Adipose tissue (tissue), 3 donors: ENCODE measurements at regions not wholly inside any gene's neighbourhood (a gene's known extent, or its start where the extent isn't known, plus 50 kb on each side); places are given as distances from the start of the nearest gene placed in this dataset.

Experiments used
- H3K27ac ChIP-seq: one replicate; pipeline ENCODE4 v1.5.1; 2013; ENCODE audit warnings: low read depth, low read length
- WGBS, 3 donors: extraction: QIAGEN DNeasy Blood & Tissue Kit; methylation state at CpG; one replicate each; pipeline ENCODE4 v1.1.7; 2013; 5-methylcytosine and 5-hydroxymethylcytosine counted together
- donor health status: healthy with polysubstance abuse.
- donor health status: Bipolar disorder and iron deficiency.
- donor health status: healthy.

DNA sequence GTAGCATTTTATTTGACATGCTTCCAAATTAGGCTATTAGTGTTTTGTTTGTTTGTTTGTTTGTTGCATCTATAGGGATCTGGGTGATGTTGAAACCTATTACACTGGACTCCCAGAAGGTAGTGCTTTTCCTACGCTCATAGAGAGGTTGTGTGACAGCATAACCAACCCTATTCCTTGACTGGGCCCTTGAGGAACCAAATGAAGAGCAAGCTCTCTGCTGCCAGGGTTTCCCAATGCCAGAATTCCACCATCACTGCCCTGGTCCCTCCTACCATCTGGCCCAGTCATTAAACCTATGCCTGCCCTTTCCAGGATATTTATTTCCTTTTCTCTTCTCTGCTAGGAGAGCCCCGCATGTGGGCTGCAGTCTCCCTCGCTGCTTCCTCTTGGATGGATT lies 210.6 kb downstream of the IRS2 start:
- WGBS, 3 donors, result 79 to 89% (median 86%) methylated on average over 3 of the region's 3 CpGs

DNA sequence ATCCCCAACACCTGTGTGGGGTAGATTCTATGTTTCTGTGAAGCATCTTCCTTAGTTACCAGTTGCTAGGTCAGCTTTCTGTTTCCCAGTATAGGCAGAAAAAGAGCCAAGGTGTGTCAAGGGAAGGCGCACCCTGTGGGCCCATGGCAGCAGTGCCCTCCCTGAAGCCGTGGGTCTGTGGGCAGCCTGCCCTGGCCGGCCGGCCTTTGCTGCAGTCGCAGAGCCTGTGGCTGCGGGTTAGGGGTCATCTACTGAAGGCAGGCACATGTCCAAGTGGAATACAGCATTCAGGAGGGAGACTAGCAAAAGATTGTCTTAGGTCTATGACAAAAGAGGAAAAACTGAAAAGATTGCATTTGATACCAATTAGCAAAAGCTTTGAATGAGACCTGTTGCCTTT lies 214.0 kb downstream of the IRS2 start:
- no peak overlapping the region for H3K27ac ChIP-seq
- 74 to 88% (median 83%) methylated on average over 6 of the region's 6 CpGs for WGBS, 3 donors

More for the DNA sequence above, 210.6 kb downstream of the IRS2 start:
- no peak overlapping the region for H3K27ac ChIP-seq

DNA sequence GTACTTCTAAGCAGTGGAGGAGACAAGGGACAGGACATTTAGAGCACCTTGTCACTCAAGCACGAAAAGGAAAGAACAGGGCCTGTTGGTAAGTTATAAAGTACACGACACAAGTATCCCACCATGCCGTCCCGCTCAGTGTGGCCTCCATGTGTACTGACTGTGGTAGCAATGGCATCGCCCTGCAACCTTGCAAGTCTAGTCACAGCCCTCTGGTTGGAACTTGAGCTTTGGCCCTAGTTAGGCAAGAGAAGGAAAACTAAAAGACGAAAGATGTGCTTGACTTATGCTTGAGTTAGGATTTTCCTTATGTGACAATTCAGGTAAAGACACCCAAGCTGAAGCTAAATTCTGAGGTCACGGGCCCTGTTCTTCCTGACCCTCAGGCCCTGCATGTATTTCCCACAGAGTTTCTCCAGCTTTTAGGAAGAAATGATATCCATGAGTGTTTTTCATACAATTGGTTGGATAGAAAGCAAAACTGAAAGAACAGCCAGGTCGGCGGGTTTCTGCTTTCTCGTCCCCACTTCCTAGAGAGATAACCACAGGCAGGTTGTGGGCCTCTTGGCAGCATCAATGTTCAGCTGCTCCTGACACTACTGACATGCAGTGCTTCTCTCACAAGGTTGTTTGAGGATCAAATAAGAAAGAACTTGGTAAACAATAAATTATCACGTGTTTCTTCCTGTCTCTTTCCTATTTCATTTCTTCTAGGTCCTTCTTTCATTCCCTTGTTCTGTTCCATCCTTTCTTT lies 216.2 kb downstream of the IRS2 start:
- WGBS, 3 donors, result 73 to 78% (median 77%) methylated on average over 11 of the region's 11 CpGs
- H3K27ac ChIP-seq, result no peak overlapping the region

DNA sequence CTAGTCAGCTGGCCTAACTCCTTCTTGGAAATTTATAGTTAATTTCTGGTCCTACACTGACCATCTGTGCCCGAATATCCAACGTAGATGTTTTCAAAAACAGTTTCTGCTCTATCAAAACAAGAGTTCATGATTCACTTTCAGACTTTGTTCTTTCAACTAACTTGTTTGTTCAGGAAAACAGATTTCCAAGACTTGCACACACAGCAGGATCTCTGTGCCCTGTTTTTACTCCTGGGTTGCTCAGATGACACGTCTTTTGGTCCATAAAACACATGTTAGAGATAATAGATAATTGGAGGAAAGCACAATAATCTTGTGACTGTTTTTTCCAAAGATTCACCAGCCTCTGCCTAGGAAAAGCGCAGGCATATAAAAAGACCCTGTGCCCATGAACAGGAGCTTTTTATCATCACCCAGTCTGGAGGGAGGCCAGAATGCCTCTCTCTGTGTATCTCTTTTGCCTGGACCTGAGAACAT lies 218.0 kb downstream of the IRS2 start:
- WGBS, 3 donors, result 66 to 69% (median 67%) methylated on average over 4 of the region's 4 CpGs
- H3K27ac ChIP-seq, result no peak overlapping the region

DNA sequence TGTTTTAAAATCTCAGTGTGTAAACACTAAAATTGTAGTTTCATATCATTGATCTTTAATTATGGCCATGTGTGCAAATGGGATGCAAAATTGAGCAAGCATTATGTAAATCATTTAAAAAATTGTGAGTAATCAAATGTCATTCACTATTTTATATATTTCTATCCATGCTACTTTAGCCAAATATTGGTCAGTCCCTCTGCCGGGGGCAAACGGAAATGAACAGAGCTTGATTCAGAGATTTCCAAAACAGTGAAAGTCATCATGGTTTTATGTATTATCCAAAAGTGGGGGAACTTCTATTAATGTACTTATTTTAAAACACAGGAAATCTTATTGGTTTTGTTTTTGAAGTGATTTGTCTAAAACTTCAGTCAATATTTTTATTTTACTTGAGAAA lies 219.1 kb downstream of the IRS2 start:
- 84 to 88% (median 86%) methylated on average over 2 of the region's 2 CpGs for WGBS, 3 donors
- no peak overlapping the region for H3K27ac ChIP-seq

DNA sequence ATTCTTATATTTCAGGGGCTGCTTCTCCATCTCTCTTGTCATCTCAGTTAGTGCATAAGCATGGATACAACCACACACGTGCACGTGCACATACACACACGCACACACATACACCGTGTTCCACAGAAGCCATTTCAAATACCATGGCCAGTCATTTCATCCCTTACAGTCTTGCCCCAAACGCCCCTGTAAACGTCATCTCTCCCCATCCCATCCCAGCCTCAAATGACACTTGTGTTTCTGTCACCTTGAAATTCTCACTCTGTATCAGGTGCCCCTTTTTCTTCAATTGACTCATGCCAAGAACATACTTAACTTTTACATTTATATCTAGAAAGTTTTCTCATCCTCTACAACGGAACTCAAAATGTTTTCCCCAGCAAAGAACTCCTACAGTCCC lies 220.5 kb downstream of the IRS2 start:
- 83 to 94% (median 94%) methylated on average over 7 of the region's 7 CpGs for WGBS, 3 donors
- no peak overlapping the region for H3K27ac ChIP-seq

DNA sequence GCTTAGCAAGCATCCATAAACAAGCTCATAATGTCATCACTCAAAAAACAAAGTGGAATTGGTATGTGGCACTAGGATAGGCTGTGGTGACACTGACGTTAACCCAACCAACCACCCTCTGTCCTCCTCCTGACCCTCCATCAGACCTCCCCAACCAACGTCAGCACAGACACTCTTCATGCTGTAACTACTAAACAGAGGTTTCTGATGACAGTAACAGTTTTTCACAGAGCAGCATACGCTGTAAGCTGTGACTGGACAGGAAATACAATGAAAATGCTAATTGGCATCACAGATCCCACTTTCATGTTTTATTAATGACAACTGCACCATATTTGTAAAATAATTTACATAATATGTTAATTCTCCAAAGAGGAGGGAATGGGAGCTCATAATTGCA lies 238.0 kb downstream of the IRS2 start:
- WGBS, 3 donors, result 54 to 70% (median 58%) methylated on average over 3 of the region's 3 CpGs
- no peak overlapping the region for H3K27ac ChIP-seq

DNA sequence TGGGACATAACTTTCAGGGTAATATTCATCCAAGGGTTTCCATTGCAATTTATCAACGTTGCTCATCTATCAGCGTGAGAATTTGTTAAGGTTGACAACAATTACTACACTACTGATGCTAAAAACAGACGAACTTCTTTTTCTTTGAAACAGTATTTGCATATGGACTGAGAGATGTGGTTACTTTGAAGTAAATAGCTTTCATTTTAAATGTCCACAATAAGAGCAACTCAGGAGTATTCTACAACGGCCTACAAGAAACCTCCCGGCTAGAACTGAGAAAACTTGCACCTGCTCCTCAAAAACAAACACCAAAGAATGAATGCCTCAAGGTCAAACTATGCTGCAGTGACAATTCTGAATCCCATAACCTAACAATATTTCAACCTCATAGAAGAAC lies 238.4 kb downstream of the IRS2 start:
- no peak overlapping the region for H3K27ac ChIP-seq
- 51 to 84% (median 80%) methylated on average over 5 of the region's 5 CpGs for WGBS, 3 donors

DNA sequence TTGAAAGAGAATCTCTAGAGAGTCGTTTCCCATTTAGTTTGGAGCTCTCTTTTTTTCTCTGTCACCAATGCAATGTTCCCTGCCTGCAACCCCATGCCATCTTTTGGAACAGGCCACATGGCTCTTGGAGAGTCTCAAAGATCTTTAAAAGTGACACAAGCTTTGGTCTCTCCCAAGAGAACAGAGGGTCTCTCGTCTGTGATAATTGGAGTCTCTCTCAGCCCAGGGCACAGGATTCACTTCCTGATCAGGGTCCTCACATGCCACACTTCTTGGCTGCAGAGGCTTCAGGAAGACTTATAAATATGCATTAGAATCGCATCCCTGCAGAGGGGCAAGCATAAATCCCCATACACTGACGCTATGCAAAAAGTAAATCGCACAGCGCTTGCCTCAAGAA lies 240.5 kb downstream of the IRS2 start:
- no peak overlapping the region for H3K27ac ChIP-seq
- 44 to 77% (median 51%) methylated on average over 6 of the region's 6 CpGs for whole genome bisulfite sequencing, 3 donors

DNA sequence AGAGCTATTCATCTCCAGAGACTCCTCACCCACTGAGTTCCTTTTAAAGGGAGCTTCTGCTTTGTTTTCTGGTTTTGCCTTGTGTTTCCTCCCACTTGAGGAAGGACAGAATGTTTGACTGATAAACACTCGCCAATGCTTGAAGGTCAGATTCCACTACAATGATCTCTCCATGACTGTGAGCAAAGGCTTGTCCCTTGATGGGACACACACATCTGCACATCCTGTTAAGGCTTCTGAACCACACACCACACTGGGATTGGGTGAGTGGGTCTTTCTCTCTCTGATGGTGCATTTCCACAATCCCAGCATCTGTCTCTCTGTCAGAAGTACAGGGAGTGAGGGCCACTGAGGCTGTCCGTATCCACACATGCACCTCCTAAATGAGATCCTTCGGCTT lies 245.3 kb downstream of the IRS2 start:
- WGBS, 3 donors, result 69 to 77% (median 73%) methylated on average over 3 of the region's 3 CpGs
- H3K27ac ChIP-seq, result no peak overlapping the region

DNA sequence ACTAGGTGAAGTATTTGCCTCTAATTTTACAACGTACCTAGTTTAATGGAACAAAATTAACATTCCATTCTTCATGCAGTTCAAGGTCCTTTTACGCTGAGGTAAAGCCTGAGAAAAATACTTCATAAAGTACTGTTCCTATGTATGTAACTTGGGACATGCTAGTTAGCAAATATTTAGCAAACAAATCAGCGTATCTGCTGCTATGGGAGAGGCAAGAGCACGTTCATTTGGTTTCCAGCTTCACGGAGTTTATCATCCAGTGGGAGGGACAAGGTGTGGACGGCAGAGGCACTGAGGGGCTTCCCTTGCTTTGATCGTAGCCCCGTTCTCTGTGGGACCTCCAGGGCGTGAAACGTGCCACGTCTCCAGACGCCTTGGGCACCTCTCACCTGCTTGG lies 248.8 kb downstream of the IRS2 start:
- WGBS, 3 donors, result 49 to 76% (median 60%) methylated on average over 12 of the region's 12 CpGs
- no peak overlapping the region for H3K27ac ChIP-seq

DNA sequence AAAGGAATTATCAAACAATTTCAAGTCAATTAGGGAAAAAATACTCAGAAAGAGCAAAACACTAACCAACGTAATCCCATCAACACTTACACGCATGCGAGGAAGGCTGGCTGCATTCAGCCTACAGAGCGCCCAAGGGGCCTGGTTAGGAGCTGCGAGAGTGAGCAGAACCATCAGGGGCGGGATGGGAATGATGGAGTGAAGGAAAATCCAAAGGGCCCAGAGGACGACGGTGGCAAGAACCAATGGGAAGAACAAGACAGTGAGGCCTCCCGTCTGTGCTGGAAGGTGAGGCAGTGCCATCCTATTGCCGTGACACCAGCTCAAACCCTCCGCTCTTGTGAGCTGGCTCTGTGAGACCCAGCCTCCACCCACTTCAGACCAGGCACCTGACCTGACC lies 253.0 kb downstream of the IRS2 start:
- 93 to 94% (median 94%) methylated on average over 11 of the region's 11 CpGs for WGBS, 3 donors
- H3K27ac ChIP-seq, result no peak overlapping the region

DNA sequence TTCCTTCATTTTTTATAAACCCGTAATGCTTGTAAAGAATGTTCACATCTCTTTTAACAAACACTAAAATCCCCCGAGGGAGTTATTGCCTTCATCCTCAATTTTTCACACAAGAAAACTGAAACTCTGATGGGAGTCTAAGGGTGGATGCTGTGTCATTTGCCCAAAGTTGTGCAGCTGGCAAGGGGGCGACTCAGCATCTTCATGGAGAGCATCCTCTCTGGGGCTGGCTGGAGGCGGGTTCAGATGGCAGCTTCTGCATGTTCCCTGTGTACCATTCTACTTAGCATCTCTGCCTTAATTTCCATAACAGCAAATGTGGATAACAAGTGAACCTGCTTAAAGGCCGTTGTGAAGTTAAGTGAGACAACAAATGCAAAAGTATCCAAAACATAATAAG lies 256.4 kb downstream of the IRS2 start:
- H3K27ac ChIP-seq, result no peak overlapping the region
- 78 to 85% (median 84%) methylated on average over 5 of the region's 5 CpGs for WGBS, 3 donors

DNA sequence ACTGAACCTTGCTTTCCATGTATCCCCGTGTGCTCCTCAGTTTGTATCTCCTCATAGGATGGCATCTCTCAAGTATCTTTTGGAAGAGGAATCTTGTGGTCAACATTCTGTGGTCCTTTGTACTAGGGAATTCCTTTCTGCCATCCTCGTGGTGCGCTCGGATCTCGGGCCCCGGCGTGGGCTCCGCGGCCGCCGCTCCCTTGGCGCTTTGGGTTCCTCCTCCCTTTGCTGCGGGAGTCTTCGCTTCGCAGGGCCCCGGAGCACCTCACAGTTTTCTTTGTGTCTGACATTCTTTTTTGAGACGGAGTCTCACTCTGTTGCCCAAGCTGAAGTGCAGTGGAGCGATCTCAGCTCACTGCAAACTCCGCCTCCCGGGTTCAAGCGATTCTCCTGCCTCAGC lies 264.7 kb downstream of the IRS2 start:
- H3K27ac ChIP-seq, result no peak overlapping the region
- WGBS, 3 donors, result 96 to 98% (median 96%) methylated on average over 21 of the region's 21 CpGs

DNA sequence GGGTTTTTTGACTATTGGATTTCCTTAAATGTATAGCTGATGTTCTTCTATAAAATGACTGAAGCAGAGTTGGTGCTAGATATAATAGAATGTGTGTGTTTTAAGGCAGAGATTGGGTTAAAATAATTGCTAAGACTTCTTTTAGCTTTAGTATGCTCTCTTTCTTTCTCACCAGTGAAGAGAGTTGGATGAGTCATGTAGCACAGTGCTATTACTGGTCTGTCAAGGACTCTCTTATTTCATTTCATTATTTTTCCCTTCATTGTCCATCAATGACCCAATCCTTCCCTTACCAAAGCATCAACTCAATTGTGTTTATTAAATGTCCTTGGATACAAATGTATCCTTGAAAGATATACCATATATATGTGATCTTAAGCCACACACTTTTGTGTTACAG lies 268.9 kb downstream of the IRS2 start:
- H3K27ac ChIP-seq, result no peak overlapping the region

DNA sequence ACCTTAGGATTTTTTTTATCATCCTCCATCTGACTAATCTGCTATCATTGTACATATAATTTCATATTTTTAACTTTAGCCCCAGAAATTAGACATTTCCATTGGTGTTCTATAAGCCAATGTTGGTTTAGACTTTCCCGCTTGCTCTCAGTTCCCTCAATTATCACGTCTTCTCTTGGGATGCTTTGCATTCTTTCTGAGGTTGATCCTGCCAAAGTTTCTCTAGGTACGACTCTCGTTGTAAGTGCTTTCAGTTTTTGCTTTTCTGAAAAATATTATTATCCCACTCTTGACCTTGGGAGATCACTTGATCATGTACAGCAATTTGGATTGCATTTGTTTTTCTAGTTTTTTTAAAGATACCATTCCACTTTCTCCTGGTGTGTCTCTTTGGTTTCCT lies 270.2 kb downstream of the IRS2 start:
- 44 to 56% (median 50%) methylated on average over 4 of the region's 4 CpGs for WGBS, 3 donors

DNA sequence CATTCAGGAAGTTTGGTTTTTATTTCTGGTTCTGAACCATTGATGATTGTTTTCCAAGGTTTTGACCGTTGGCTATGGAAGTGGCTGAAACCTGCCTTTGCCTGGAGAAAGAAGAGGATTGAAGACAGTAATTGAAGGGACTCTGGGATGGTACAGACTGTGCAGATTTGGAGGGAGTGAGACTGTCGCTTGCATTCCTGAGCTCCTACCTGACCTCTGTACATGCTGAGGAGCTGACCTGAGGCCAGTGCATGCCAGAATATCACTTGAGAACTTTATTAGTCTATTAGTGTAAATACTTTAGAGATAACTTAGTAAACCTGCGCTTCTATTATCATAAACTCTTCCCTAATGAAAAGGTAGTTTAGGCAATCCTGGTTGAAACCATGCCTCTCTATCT lies 276.4 kb downstream of the IRS2 start:
- H3K27ac ChIP-seq, result no peak overlapping the region
- 60 to 74% (median 63%) methylated on average over 3 of the region's 3 CpGs for WGBS, 3 donors

More for the DNA sequence above, 270.2 kb downstream of the IRS2 start:
- H3K27ac ChIP-seq, result no peak overlapping the region

DNA sequence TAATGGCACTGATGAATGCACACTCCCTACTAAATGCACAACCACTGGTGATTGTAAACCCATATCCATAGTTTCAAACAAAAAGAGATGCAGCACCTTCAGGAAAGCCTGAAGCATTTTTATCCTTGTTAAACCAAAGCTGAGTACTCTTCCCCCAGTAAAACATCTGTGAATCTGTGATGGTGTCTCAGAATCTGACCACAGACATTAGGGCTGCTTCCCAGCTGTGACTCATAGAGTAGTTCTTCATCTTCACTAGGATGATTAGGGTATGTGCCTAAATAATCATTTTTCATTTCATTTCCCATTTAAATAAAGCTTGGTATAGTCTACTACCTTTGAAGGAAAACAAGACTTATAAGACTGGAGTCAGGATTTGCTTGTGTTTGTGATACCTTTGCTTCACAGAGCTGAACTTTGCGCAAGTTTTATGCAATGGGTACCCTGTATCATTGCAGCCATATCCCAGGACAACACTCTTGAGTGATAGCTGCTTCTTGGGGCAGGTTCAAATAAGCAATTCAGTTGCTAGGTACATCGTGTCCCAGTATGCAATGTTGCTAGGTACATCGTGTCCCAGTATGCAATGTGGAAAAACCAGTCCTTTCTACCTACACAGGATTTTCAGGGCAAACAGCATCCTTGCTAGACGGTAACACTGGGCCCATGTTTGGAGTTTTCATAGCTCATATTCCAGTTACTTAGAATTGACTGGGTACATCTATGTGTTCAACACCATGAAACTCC lies 277.1 kb downstream of the IRS2 start:
- 57 to 91% (median 88%) methylated on average over 4 of the region's 4 CpGs for WGBS, 3 donors
- H3K27ac ChIP-seq, result no peak overlapping the region

DNA sequence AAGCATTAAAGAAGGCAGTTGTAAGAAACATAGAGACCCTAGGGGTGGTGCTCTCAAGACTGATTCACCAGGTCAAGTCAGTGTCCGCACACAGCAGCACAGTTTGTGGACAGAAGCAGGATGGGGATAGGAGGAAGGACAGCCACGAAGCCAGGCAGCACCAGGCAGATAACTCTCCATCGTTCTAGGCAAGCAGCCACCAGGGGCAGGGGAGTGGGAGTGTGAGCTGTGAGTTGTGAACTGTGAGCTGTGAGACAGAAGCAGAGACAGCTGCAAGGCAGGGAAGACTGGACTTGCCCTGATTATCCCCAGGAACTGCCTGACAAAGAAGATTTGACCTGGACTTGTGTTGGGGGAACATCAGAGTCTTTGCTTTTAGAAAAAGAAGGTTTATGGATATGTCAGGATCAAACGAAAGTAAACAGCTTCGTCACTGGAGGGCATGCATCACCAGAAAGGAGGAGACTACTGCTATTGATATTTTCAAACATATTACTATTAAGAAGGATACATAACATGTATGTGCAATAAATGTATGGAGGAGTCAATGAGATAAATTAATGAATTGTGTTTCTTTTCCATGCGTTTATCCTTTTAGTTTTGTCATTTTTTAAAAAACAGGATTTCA lies 286.1 kb downstream of the IRS2 start:
- WGBS, 3 donors, result 49 to 56% (median 50%) methylated on average over 6 of the region's 6 CpGs
- H3K27ac ChIP-seq, result no peak overlapping the region
